Right forelimb (tissue), 1 donor: ENCODE measurements at regions not wholly inside any gene's neighbourhood (a gene's known extent, or its start where the extent isn't known, plus 50 kb on each side); places are given as distances from the start of the nearest gene placed in this dataset.
"Not testable (repeated sequence)": the region's sequence is repeated elsewhere in the genome, so short reads cannot be mapped to it uniquely, and the experiment has no call there.

Experiments used
- DNase-seq: peaks from one replicate; pipeline ENCODE4 v3.0.0-alpha.2; 2018

GRCh38 chr1:172755099-172755498 lies 96.2 kb downstream of the FASLG start:
- no peak for DNase-seq

GRCh38 chr1:172756024-172756423 lies 97.1 kb downstream of the FASLG start:
- DNase-seq, result no peak

GRCh38 chr1:172758259-172758658 lies 99.4 kb downstream of the FASLG start:
- no peak for DNase-seq

- no peak for DNase-seq
Observed at GRCh38 chr1:172760121-172760520, 101.2 kb downstream of the FASLG start.

GRCh38 chr1:172761581-172762486 lies 102.9 kb downstream of the FASLG start:
- no peak for DNase-seq

- no peak for DNase-seq
Observed at GRCh38 chr1:172763057-172763456, 104.2 kb downstream of the FASLG start.

- DNase-seq, result no peak
Observed at GRCh38 chr1:172764378-172764777, 105.5 kb downstream of the FASLG start.

- no peak for DNase-seq
Observed at GRCh38 chr1:172766462-172766861, 107.6 kb downstream of the FASLG start.

GRCh38 chr1:172770071-172770470 lies 111.2 kb downstream of the FASLG start:
- DNase-seq, result no peak

GRCh38 chr1:172774561-172774960 lies 115.7 kb downstream of the FASLG start:
- no peak for DNase-seq

- no peak for DNase-seq
Observed at GRCh38 chr1:172775606-172776005, 116.7 kb downstream of the FASLG start.

- DNase-seq, result no peak
Observed at GRCh38 chr1:172776071-172776470, 117.2 kb downstream of the FASLG start.

- DNase-seq, result no peak
Observed at GRCh38 chr1:172777767-172778166, 118.9 kb downstream of the FASLG start.

- no peak for DNase-seq
Observed at GRCh38 chr1:172778456-172779455, 119.9 kb downstream of the FASLG start.

GRCh38 chr1:172779491-172779890 lies 120.6 kb downstream of the FASLG start:
- no peak for DNase-seq

GRCh38 chr1:172781513-172782140 lies 122.7 kb downstream of the FASLG start:
- DNase-seq, result no peak

- no peak for DNase-seq
Observed at GRCh38 chr1:172789840-172790239, 130.9 kb downstream of the FASLG start.

- DNase-seq, result no peak
Observed at GRCh38 chr1:172790245-172790644, 131.3 kb downstream of the FASLG start.

- no peak for DNase-seq
Observed at GRCh38 chr1:172793823-172794222, 134.9 kb downstream of the FASLG start.

- no peak for DNase-seq
Observed at GRCh38 chr1:172795741-172796140, 136.8 kb downstream of the FASLG start.

- DNase-seq, result not testable (repeated sequence)
Observed at GRCh38 chr1:172799804-172800203, 140.9 kb downstream of the FASLG start.

GRCh38 chr1:172801771-172802322 lies 142.9 kb downstream of the FASLG start:
- DNase-seq, result no peak

GRCh38 chr1:172809750-172810149 lies 150.8 kb downstream of the FASLG start:
- DNase-seq, result no peak
